ENCODE measurements at regions not wholly inside any gene's neighbourhood (a gene's known extent, or its start where the extent isn't known, plus 50 kb on each side); places are given as distances from the start of the nearest gene placed in this dataset.

DNA sequence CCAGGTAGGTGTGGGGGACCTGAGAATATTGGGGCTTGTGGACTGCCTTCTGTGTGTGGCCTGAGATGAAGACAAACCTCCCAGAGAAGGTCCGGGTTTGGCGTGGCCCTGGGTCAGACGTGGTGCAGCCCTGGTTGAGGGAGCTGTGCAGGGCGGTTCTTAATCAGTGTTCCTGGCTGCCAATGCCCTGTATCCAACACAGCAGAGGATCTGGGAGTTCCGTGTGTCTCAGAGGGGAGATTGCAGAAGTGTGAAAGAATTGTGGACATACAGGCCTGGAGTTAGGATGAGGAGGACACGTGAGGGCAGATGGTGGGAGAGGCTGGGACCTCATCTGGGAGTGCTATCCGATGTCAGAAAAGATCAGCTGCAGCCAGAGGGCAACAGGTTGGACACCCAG, 102.0 kb upstream of the NECTIN1 start (continued):
- TF ChIP-seq, protein P1, sequence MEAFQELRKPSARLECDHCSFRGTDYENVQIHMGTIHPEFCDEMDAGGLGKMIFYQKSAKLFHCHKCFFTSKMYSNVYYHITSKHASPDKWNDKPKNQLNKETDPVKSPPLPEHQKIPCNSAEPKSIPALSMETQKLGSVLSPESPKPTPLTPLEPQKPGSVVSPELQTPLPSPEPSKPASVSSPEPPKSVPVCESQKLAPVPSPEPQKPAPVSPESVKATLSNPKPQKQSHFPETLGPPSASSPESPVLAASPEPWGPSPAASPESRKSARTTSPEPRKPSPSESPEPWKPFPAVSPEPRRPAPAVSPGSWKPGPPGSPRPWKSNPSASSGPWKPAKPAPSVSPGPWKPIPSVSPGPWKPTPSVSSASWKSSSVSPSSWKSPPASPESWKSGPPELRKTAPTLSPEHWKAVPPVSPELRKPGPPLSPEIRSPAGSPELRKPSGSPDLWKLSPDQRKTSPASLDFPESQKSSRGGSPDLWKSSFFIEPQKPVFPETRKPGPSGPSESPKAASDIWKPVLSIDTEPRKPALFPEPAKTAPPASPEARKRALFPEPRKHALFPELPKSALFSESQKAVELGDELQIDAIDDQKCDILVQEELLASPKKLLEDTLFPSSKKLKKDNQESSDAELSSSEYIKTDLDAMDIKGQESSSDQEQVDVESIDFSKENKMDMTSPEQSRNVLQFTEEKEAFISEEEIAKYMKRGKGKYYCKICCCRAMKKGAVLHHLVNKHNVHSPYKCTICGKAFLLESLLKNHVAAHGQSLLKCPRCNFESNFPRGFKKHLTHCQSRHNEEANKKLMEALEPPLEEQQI (IDR thresholded peaks at IDR 0.05), result no peak
- TF ChIP-seq, protein P2, sequence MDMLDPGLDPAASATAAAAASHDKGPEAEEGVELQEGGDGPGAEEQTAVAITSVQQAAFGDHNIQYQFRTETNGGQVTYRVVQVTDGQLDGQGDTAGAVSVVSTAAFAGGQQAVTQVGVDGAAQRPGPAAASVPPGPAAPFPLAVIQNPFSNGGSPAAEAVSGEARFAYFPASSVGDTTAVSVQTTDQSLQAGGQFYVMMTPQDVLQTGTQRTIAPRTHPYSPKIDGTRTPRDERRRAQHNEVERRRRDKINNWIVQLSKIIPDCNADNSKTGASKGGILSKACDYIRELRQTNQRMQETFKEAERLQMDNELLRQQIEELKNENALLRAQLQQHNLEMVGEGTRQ (CRISPR knock-in tag; IDR thresholded peaks at IDR 0.05), result 0 out of 2 replicates have a peak, but pooled peaks have one; percentile 22
- TF ChIP-seq, protein P3, sequence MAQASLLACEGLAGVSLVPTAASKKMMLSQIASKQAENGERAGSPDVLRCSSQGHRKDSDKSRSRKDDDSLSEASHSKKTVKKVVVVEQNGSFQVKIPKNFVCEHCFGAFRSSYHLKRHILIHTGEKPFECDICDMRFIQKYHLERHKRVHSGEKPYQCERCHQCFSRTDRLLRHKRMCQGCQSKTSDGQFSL (CRISPR knock-in tag; IDR thresholded peaks at IDR 0.05), result no peak
- TF ChIP-seq, protein P3 (tag; IDR thresholded peaks at IDR 0.05), result no peak
- TF ChIP-seq IFI16 (CRISPR knock-in tag; IDR thresholded peaks at IDR 0.05) (no peak), PCBP1 (IDR thresholded peaks at IDR 0.05; ENCODE audit: low read depth, low read length, poor library complexity, severe bottlenecking) (no peak), RHOXF2B (CRISPR knock-in tag; conservative IDR thresholded peaks at IDR 0.05) (no peak), SAFB2 (IDR thresholded peaks at IDR 0.05; ENCODE audit: borderline replicate concordance, low read depth, low read length, severe bottlenecking) (no peak)
- TF ChIP-seq, protein P4, sequence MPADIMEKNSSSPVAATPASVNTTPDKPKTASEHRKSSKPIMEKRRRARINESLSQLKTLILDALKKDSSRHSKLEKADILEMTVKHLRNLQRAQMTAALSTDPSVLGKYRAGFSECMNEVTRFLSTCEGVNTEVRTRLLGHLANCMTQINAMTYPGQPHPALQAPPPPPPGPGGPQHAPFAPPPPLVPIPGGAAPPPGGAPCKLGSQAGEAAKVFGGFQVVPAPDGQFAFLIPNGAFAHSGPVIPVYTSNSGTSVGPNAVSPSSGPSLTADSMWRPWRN (IDR thresholded peaks at IDR 0.05; ENCODE audit: low read depth), result no peak
- TF ChIP-seq, protein P5, sequence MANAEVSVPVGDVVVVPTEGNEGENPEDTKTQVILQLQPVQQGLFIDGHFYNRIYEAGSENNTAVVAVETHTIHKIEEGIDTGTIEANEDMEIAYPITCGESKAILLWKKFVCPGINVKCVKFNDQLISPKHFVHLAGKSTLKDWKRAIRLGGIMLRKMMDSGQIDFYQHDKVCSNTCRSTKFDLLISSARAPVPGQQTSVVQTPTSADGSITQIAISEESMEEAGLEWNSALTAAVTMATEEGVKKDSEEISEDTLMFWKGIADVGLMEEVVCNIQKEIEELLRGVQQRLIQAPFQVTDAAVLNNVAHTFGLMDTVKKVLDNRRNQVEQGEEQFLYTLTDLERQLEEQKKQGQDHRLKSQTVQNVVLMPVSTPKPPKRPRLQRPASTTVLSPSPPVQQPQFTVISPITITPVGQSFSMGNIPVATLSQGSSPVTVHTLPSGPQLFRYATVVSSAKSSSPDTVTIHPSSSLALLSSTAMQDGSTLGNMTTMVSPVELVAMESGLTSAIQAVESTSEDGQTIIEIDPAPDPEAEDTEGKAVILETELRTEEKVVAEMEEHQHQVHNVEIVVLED (CRISPR knock-in tag; IDR thresholded peaks at IDR 0.05), result no peak

Measured in K562 (cell line).